HUDEP-2 (cell line): ENCODE measurements at regions not wholly inside any gene's neighbourhood (a gene's known extent, or its start where the extent isn't known, plus 50 kb on each side); places are given as distances from the start of the nearest gene placed in this dataset.
"Not testable (repeated sequence)": the region's sequence is repeated elsewhere in the genome, so short reads cannot be mapped to it uniquely, and the experiment has no call there.

ENCODE experiments used
- DNase-seq, 76 experiments: peaks; one replicate each; lab custom pipeline; 2025; ENCODE audit not compliant: unreplicated experiment in 76 of 76; lab: John Stamatoyannopoulos, UW

- no peak for DNase-seq
Observed at GRCh38 chr1:182172699-182173098, 111.2 kb upstream of the ZNF648 start.

- DNase-seq: no peak
Observed at GRCh38 chr1:182170891-182171461, 109.5 kb upstream of the ZNF648 start.

GRCh38 chr1:182169203-182169602 lies 107.7 kb upstream of the ZNF648 start:
- DNase-seq: no peak

GRCh38 chr1:182166750-182167149 lies 105.2 kb upstream of the ZNF648 start:
- no peak for DNase-seq

GRCh38 chr1:182166321-182166720 lies 104.8 kb upstream of the ZNF648 start:
- no peak for DNase-seq

- no peak for DNase-seq
Observed at GRCh38 chr1:182164273-182164672, 102.8 kb upstream of the ZNF648 start.

GRCh38 chr1:182163821-182164223 lies 102.3 kb upstream of the ZNF648 start:
- no peak for DNase-seq

- no peak for DNase-seq
Observed at GRCh38 chr1:182159443-182159842, 97.9 kb upstream of the ZNF648 start.

GRCh38 chr1:182157187-182157586 lies 95.7 kb upstream of the ZNF648 start:
- no peak for DNase-seq

GRCh38 chr1:182154425-182154824 lies 92.9 kb upstream of the ZNF648 start:
- not testable (repeated sequence) for DNase-seq

- no peak for DNase-seq
Observed at GRCh38 chr1:182149411-182149965, 88.0 kb upstream of the ZNF648 start.

- DNase-seq: no peak
Observed at GRCh38 chr1:182147951-182148350, 86.4 kb upstream of the ZNF648 start.

- DNase-seq: no peak
Observed at GRCh38 chr1:182147136-182147820, 85.8 kb upstream of the ZNF648 start.

GRCh38 chr1:182146286-182146685 lies 84.8 kb upstream of the ZNF648 start:
- no peak for DNase-seq

GRCh38 chr1:182145441-182145840 lies 83.9 kb upstream of the ZNF648 start:
- no peak for DNase-seq

- peak in 2 of 76 experiments; percentile 44 to 49 for DNase-seq
Observed at GRCh38 chr1:182144646-182145030, 83.1 kb upstream of the ZNF648 start.

GRCh38 chr1:182143825-182144645 lies 82.5 kb upstream of the ZNF648 start:
- peak in 63 of 76 experiments; percentile 11 to 68 (median 41) for DNase-seq

- DNase-seq: peak in 75 of 76 experiments; percentile 9 to 91 (median 79)
Observed at GRCh38 chr1:182143154-182143657, 81.7 kb upstream of the ZNF648 start.

GRCh38 chr1:182142621-182143020 lies 81.1 kb upstream of the ZNF648 start:
- DNase-seq: no peak

- no peak for DNase-seq
Observed at GRCh38 chr1:182141040-182141439, 79.5 kb upstream of the ZNF648 start.

GRCh38 chr1:182139496-182139895 lies 78.0 kb upstream of the ZNF648 start:
- DNase-seq: peak in 4 of 76 experiments; percentile 5 to 41 (median 29)
